CD4-positive, alpha-beta T cell treated with Interleukin-21 for 1 hour (primary cell): ENCODE measurements at regions not wholly inside any gene's neighbourhood (a gene's known extent, or its start where the extent isn't known, plus 50 kb on each side); places are given as distances from the start of the nearest gene placed in this dataset.

Experiments used
- DNase-seq: peaks from one replicate; pipeline ENCODE4 v3.0.0-alpha.2; 2020

- no peak for DNase-seq
Measured at GRCh38 chr1:22363403-22364325, 88.0 kb upstream of the ZBTB40 start.

GRCh38 chr1:22364326-22364650 is 87.4 kb upstream of the ZBTB40 start:
- no peak for DNase-seq

GRCh38 chr1:22364764-22365163 is 86.9 kb upstream of the ZBTB40 start:
- no peak for DNase-seq

- DNase-seq = no peak
Measured at GRCh38 chr1:22365331-22366295, 86.0 kb upstream of the ZBTB40 start.

GRCh38 chr1:22366346-22366745 is 85.3 kb upstream of the ZBTB40 start:
- no peak for DNase-seq

- no peak for DNase-seq
Measured at GRCh38 chr1:22368125-22368524, 83.5 kb upstream of the ZBTB40 start.

GRCh38 chr1:22369294-22370189 is 82.1 kb upstream of the ZBTB40 start:
- DNase-seq = no peak

GRCh38 chr1:22370190-22370498 is 81.5 kb upstream of the ZBTB40 start:
- DNase-seq = no peak

- no peak for DNase-seq
Measured at GRCh38 chr1:22371408-22371807, 80.2 kb upstream of the ZBTB40 start.

- DNase-seq = no peak
Measured at GRCh38 chr1:22373252-22373651, 78.4 kb upstream of the ZBTB40 start.

- no peak for DNase-seq
Measured at GRCh38 chr1:22374001-22374400, 77.7 kb upstream of the ZBTB40 start.

GRCh38 chr1:22375601-22376000 is 76.0 kb upstream of the ZBTB40 start:
- DNase-seq = no peak

GRCh38 chr1:22376001-22376400 is 75.7 kb upstream of the ZBTB40 start:
- no peak for DNase-seq

GRCh38 chr1:22376546-22376945 is 75.1 kb upstream of the ZBTB40 start:
- DNase-seq = no peak

GRCh38 chr1:22376976-22377375 is 74.7 kb upstream of the ZBTB40 start:
- DNase-seq = no peak

- no peak for DNase-seq
Measured at GRCh38 chr1:22379566-22379965, 72.1 kb upstream of the ZBTB40 start.

- no peak for DNase-seq
Measured at GRCh38 chr1:22380024-22380785, 71.4 kb upstream of the ZBTB40 start.

- no peak for DNase-seq
Measured at GRCh38 chr1:22383526-22384294, 67.9 kb upstream of the ZBTB40 start.

GRCh38 chr1:22385537-22385936 is 66.1 kb upstream of the ZBTB40 start:
- no peak for DNase-seq

GRCh38 chr1:22386774-22387173 is 64.9 kb upstream of the ZBTB40 start:
- DNase-seq = no peak

- no peak for DNase-seq
Measured at GRCh38 chr1:22387919-22388580, 63.6 kb upstream of the ZBTB40 start.
